ENCODE measurements at regions not wholly inside any gene's neighbourhood (a gene's known extent, or its start where the extent isn't known, plus 50 kb on each side); places are given as distances from the start of the nearest gene placed in this dataset.

DNA sequence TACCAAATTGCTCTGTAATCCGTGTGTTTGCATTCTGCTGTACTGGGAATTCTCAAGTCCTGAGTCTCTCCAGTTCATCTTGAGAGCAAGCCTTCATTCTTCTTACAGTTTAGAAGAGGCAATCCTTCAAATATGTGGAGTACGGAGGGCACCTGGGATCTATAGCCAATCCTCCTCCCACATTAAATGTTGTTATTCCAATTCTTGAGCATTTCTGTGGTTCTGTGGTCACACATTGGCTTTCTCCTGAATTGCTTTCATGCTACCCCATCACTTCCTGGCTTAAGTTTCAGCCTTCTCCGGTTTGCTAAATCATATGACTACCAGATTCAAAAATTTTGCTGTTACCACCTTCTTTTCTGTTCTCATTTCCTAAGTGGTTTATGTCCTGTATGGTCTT, 611.1 kb downstream of the PCDH19 start:
- no peak for DNase-seq (ENCODE audit: low read depth)
- TF ChIP-seq, protein P1, sequence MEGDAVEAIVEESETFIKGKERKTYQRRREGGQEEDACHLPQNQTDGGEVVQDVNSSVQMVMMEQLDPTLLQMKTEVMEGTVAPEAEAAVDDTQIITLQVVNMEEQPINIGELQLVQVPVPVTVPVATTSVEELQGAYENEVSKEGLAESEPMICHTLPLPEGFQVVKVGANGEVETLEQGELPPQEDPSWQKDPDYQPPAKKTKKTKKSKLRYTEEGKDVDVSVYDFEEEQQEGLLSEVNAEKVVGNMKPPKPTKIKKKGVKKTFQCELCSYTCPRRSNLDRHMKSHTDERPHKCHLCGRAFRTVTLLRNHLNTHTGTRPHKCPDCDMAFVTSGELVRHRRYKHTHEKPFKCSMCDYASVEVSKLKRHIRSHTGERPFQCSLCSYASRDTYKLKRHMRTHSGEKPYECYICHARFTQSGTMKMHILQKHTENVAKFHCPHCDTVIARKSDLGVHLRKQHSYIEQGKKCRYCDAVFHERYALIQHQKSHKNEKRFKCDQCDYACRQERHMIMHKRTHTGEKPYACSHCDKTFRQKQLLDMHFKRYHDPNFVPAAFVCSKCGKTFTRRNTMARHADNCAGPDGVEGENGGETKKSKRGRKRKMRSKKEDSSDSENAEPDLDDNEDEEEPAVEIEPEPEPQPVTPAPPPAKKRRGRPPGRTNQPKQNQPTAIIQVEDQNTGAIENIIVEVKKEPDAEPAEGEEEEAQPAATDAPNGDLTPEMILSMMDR (conservative IDR thresholded peaks at IDR 0.05; ENCODE audit: low read depth, low read length): no peak
- H3K4me3 ChIP-seq (ENCODE audit: low read depth, low read length): no peak overlapping the region

DNA sequence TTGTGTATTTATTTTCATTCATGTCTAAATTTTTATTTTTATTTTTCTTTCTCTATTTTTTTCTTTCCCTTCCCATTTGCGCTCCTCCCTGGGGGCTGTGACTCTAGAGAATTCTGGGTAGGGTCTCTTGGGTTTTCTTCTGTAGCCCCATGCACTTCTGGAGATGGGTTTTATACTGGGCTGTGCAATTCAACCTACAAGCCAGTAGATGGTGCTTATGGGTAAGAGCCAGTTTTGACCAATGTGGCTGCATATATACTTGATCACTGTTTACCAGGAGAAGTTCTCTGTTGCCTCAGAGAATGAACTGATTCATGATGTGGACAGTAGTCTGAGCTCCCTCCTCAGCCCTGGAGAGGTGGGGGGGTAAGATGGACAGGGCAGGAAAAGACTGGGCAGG, 614.6 kb downstream of the PCDH19 start:
- no peak overlapping the region for H3K4me3 ChIP-seq (ENCODE audit: low read depth, low read length)
- no peak for DNase-seq (ENCODE audit: low read depth)
- TF ChIP-seq, protein P1 (conservative IDR thresholded peaks at IDR 0.05; ENCODE audit: low read depth, low read length): peak; percentile 18

DNA sequence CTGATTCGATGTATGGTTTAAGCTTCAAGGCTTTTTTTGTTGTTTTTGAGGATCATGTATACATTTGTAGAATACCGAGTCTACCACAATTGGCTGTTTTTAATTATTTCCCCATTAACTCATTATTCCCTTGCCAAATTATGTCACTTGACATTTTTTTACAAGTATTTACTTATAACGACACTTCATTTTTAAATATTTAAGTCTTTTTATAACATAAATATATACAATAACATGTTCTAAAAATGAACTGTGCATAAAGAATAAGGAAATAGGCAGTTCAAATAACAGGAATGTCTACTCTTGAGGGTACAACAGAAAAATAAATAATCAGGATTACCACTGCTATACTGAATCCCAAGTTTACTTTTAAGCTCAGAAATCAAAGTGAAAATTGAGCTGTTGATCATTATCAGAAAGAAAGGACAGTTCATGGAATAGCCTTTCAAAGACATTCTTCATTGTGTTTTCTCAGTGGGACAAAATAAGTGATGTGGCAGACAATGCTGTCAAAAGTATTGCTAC, 627.5 kb downstream of the PCDH19 start:
- TF ChIP-seq, protein P1 (conservative IDR thresholded peaks at IDR 0.05; ENCODE audit: low read depth, low read length): no peak
- no peak for DNase-seq (ENCODE audit: low read depth)
- H3K4me3 ChIP-seq (ENCODE audit: low read depth, low read length): no peak overlapping the region

DNA sequence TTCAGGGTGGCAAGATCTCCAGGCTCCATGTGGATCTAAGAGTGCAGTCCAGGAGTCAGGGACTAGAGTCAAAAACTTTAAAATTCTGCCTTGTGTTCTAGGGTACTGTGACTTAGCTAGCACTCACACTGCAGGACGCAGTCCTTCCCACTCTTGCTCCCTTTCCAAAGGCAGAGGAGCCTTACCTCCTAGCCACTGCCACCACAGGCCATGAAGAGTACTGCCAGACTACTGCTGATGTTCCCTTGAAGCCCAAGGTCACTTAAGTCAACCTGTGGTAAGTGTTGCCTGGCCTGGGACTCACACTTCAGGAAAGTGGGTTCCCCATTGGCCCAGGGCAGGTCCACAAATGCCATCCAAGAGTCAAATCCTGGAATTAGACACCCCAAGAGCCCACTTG, 632.2 kb downstream of the PCDH19 start:
- DNase-seq (ENCODE audit: low read depth): no peak
- no peak overlapping the region for H3K4me3 ChIP-seq (ENCODE audit: low read depth, low read length)

DNA sequence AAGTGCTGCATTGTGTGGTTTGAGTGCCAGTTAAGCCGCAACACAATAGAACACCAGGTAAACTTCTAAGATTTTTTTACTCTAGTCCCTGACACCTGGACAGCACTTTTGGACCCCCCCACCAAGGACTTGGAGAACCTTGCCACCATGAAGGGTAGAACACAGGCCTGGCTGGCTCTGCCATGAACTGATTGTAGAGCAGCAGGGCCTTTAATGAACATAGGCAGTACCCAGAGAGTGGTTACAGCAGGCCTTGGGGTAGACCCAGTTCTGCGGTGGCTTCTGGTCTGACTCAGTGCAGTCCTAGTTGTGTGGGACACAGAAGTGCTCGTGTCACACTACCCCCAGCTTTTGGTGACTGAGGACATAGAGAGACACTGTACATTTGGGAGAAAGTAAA, 648.3 kb downstream of the PCDH19 start:
- TF ChIP-seq, protein P1 (conservative IDR thresholded peaks at IDR 0.05; ENCODE audit: low read depth, low read length): no peak
- no peak for DNase-seq (ENCODE audit: low read depth)
- H3K4me3 ChIP-seq (ENCODE audit: low read depth, low read length): no peak overlapping the region

More for the DNA sequence above, 632.2 kb downstream of the PCDH19 start:
- TF ChIP-seq, protein P1 (conservative IDR thresholded peaks at IDR 0.05; ENCODE audit: low read depth, low read length): no peak

DNA sequence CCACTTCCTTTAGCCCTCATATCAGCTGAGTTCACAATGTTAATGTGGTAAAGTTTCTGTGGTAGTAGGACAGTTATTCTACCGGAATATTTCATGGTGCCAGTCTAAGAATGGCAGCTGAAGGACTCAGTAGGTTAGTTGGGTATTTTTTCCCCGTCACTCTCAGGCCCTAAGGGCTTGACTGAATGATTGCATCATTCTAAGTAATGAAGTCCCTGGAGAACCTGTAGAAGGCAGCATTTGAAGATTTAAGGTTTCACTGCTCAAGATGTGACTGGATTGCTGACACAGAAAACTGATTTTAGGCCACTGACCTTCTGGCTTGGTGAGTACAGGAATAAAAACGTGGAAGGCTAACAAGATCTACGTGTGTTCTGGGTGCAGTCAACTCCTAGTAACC, 657.3 kb downstream of the PCDH19 start:
- DNase-seq (ENCODE audit: low read depth): no peak
- no peak overlapping the region for H3K4me3 ChIP-seq (ENCODE audit: low read depth, low read length)
- TF ChIP-seq, protein P1 (conservative IDR thresholded peaks at IDR 0.05; ENCODE audit: low read depth, low read length): no peak

DNA sequence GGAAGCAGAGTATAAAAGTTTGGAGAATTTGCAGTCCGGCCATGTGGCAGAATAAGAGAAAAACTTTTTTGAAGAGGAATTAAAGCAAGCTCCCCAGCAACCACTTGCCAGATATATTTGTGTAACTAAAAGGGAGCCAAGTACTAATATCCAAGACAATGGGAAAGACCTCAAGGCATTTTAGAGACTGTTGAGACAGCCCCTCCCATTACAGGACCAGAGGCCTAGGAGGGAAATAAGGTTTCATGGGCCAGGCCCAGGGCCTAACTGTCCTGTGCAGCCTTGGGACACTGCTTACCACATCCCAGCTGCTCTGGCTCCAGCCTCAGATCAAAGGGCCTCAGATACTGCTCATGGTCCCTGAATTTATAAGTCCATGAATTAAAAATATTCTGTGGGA, 659.4 kb downstream of the PCDH19 start:
- no peak for DNase-seq (ENCODE audit: low read depth)
- TF ChIP-seq, protein P1 (conservative IDR thresholded peaks at IDR 0.05; ENCODE audit: low read depth, low read length): no peak
- H3K4me3 ChIP-seq (ENCODE audit: low read depth, low read length): no peak overlapping the region
